Large intestine (tissue), 3 donors: ENCODE measurements at regions not wholly inside any gene's neighbourhood (a gene's known extent, or its start where the extent isn't known, plus 50 kb on each side); places are given as distances from the start of the nearest gene placed in this dataset.
"Not testable (repeated sequence)": the region's sequence is repeated elsewhere in the genome, so short reads cannot be mapped to it uniquely, and the experiment has no call there.

Experiments
- DNase-seq, 2 donors: peaks; one replicate each; pipeline versions ENCODE4 v3.0.0 to v3.0.0-alpha.2; 2013
- H3K27ac ChIP-seq: one replicate; pipeline ENCODE4 v1.5.1; 2013; ENCODE audit warnings: low read length
- H3K27me3 ChIP-seq: 2 replicates; pipeline ENCODE4 v1.6.1; 2013; ENCODE audit warnings: low read length; ENCODE audit not compliant: control insufficient read depth, insufficient read depth
- H3K36me3 ChIP-seq: 2 replicates; pipeline ENCODE4 v1.6.1; 2013; ENCODE audit warnings: low read length; ENCODE audit not compliant: control insufficient read depth, insufficient read depth
- H3K4me1 ChIP-seq: one replicate; pipeline ENCODE4 v1.6.1; 2013; ENCODE audit warnings: low read length; ENCODE audit not compliant: control insufficient read depth, insufficient read depth
- H3K4me3 ChIP-seq: one replicate; pipeline ENCODE4 v1.5.1; 2013; ENCODE audit warnings: low read length
- H3K9me3 ChIP-seq: one replicate; pipeline ENCODE4 v1.6.1; 2013; ENCODE audit warnings: mild to moderate bottlenecking, low read depth, low read length, moderate library complexity; ENCODE audit not compliant: control insufficient read depth
- WGBS: methylation state at CpG from one replicate; pipeline ENCODE4 v1.1.5; 2013; ENCODE audit warnings: low lambda C conversion rate; ENCODE audit not compliant: insufficient coverage; 5-methylcytosine and 5-hydroxymethylcytosine counted together

DNA sequence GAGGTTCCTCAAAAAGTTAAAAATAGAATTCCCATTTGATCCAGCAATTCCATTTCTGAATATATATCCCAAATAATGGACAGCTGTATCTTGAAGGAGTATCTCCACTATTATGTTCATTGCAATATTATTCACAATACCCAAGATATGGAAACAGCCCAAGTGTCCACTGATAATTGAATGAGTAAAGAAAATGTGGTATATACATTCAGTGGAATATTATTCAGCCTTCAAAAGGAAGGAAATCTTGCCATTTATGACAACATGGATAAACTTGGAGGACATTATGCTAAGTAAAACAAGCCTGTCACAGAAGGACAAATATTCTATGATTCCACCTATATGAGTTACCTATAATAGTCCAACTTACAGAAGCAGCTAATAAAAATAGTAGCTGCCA lies 979.0 kb downstream of the SLC6A15 start:
- Histone ChIP-seq H3K36me3 (no peaks in the 10 kb centered on the region), H3K4me1 (no peaks in the 10 kb centered on the region), H3K27me3 (no peaks in the 10 kb centered on the region), H3K27ac (no peak overlapping the region), H3K9me3 (no peaks in the 10 kb centered on the region), H3K4me3 (no peak overlapping the region)
- no peak for DNase-seq

DNA sequence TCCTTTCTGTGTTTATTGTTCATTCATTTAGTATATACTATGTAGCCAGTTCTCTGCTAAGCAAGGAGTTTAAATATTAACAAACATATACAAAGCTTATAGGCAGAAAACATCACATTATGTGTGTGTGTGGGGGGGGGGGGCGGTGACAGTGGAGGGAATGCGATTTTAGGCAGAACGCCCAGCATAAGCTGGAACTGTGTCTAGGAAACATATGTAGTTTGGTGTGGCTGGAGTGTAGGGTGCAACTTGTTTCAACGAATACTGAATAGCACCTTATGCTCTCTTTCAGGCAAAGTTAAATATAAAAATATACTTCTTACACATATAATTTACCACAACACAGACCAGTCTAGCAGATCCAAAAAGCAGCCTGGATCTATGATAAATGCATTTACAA lies 980.6 kb downstream of the SLC6A15 start:
- Histone ChIP-seq H3K27me3 (no peaks in the 10 kb centered on the region), H3K4me1 (no peaks in the 10 kb centered on the region), H3K9me3 (no peaks in the 10 kb centered on the region), H3K27ac (no peak overlapping the region), H3K36me3 (no peaks in the 10 kb centered on the region), H3K4me3 (no peak overlapping the region)
- no peak for DNase-seq
- no CpG with 5 or more reads among the region's 4 CpGs for WGBS

DNA sequence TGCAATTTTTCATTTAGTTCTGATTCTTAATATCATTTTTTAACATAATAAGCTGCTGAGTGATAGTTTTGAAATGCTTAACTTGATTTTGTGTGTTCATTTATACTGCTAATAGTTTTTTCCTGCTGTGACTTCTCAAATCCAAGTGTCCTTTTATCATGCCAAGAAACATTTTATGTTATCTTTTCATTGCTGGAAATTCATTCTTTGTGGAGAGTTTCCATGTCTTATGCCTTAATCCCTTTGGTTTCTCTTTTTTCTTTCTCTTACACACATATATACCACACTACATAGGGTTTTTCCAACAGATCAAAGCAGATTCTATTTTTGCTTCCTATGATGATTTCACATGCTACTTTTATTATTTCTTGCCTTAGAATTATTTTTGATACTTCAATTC lies 981.1 kb downstream of the SLC6A15 start:
- Histone ChIP-seq H3K4me3 (no peak overlapping the region), H3K27me3 (no peaks in the 10 kb centered on the region), H3K36me3 (no peaks in the 10 kb centered on the region), H3K4me1 (no peaks in the 10 kb centered on the region), H3K27ac (no peak overlapping the region), H3K9me3 (no peaks in the 10 kb centered on the region)
- DNase-seq: no peak

DNA sequence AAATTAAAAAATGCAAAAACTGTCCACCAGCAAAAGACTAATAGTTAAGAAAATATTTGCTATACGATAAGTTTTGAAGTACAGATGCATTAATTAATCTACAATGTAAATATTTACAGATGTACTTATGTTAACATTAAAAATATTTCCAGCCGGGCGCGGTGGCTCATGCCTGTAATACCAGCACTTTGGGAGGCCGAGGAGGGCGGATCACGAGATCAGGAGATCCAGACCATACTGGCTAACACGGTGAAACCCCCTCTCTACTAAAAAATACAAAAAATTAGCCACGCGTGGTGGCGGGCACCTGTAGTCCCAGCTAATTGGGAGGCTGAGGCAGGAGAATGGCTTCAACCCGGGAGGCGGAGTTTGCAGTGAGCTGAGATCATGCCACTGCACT lies 982.8 kb downstream of the SLC6A15 start:
- H3K4me3 ChIP-seq, H3K27ac ChIP-seq, H3K36me3 ChIP-seq, H3K9me3 ChIP-seq, H3K4me1 ChIP-seq, H3K27me3 ChIP-seq, DNase-seq: not testable (repeated sequence)
- WGBS: 80% methylated on average over 1 of the region's 13 CpGs

DNA sequence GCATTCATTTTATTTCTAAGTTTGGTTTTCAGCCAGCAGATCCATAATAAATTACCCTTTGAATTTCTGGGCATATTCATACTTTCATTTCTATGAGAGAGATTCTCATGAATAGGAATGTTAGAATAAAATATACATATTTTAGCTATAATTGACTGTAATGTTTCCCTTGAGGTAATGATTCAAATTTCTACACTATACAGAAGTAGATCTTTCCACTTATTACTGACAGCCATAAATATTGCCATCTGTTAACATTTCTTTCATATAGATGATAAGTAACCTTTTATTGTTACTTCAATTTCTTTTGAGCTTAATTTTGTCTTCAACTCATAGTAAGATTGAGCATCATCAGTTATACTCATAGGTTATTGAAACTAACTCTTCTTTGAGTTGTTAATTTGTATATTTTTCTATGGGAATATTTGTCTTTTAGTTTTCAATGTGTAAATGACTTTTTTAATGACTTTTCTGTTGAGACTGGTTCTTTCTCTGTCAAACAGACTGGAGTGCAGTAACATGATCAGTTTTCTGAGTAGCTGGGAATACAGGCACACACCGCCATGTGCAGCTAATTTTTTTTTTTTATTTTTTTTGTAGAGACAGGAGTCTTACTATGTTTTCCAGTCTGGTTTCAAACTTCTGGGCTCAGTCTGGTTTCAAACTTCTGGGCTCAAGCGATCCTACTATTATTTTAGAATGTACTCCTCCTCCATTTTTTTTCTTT lies 991.6 kb downstream of the SLC6A15 start:
- no peak overlapping the region for H3K27ac ChIP-seq
- no peak overlapping the region for H3K4me3 ChIP-seq
- 100% methylated on average over 1 of the region's 2 CpGs for WGBS
- no peaks in the 10 kb centered on the region for H3K4me1 ChIP-seq
- H3K27me3 ChIP-seq: no peaks in the 10 kb centered on the region
- no peak for DNase-seq
- H3K9me3 ChIP-seq: no peaks in the 10 kb centered on the region
- H3K36me3 ChIP-seq: no peaks in the 10 kb centered on the region

DNA sequence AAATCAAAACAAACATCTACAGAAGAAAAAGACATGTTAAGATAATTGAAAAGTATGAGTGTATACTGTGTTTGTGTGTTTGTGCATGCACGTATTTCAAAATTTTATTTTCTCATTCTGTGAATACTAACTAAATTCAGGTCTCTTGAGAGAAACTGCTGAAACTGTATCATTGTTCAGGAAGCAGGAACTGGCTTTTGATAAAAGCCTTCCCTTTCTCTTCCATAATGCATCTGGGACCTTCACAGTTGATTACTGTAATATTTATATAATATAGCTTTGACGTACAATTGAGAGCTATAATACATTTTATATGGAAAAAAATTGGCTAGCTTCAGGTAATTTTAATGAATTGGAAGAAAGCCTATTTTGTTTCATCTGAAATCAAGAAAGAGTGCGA lies 993.5 kb downstream of the SLC6A15 start:
- Histone ChIP-seq H3K27ac (no peak overlapping the region), H3K27me3 (no peaks in the 10 kb centered on the region), H3K9me3 (no peaks in the 10 kb centered on the region), H3K4me3 (no peak overlapping the region), H3K36me3 (no peaks in the 10 kb centered on the region), H3K4me1 (no peaks in the 10 kb centered on the region)
- 79% methylated on average over 3 of the region's 3 CpGs for WGBS
- no peak for DNase-seq

DNA sequence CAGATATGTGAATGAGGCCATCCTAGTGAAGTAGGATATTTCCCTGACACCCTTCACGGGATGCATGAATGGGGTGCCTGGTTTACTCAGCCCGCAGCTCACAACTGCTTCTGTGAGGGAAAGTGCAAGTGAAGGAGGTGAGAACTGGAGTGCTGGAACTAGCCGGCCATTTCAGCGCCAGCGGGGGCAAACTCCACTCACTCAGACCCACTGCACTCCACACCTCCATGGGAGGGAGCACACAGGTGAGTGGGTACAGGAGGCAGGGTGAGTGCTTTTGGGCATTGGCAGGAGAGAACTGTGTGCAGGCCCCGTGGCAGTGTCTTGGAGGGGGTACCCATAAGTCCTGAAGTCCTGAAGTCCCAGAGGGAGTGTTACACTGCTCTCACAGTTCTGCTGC lies 1008.4 kb downstream of the SLC6A15 start:
- H3K27me3 ChIP-seq: no peaks in the 10 kb centered on the region
- H3K4me1 ChIP-seq: no peaks in the 10 kb centered on the region
- no peak overlapping the region for H3K4me3 ChIP-seq
- no peaks in the 10 kb centered on the region for H3K9me3 ChIP-seq
- no peak overlapping the region for H3K27ac ChIP-seq
- no CpG with 5 or more reads among the region's 6 CpGs for WGBS
- H3K36me3 ChIP-seq: no peaks in the 10 kb centered on the region
- no peak for DNase-seq

DNA sequence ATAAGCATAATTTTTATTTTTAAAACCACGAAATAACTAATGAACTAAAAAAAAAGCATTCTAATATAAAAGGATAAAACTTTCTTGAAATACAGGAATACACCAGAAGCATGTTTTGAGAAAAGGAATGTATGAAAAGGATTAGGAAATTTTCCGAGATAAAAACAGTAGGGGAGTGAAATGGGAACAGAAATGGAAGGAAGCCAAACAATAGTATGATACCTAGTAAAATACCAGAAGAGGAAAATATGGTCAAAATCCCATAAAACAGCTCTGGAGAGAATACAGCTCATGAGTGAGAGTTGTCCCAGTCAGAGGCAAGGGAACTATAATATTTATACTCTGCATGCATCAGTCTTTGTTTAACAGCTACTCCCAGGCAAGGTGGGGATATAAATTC lies 1016.2 kb downstream of the SLC6A15 start:
- Histone ChIP-seq H3K4me1 (no peaks in the 10 kb centered on the region), H3K4me3 (no peak overlapping the region), H3K36me3 (no peaks in the 10 kb centered on the region), H3K27ac (no peak overlapping the region), H3K27me3 (no peaks in the 10 kb centered on the region), H3K9me3 (no peaks in the 10 kb centered on the region)
- WGBS: 66% methylated on average over 2 of the region's 2 CpGs
- DNase-seq: no peak

DNA sequence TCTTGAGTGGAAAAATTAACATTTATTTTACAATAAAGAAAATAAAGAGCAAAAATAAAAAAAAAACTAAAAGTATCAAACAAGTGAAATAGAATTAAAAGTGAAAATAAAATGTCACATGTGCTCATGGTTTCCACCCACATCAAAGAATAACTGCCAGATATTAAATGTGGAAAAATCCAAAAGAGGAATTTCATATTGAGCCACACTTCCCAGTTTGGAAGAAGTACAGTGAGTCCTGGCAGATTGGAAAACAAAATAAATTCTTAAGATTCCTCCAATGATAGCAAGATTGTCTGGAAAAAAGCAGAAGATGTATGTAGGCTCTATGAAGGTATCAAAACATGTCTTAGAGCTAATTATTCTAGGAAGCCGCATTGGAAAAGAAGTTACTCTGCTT lies 1019.5 kb downstream of the SLC6A15 start:
- H3K4me1 ChIP-seq: no peaks in the 10 kb centered on the region
- DNase-seq: no peak
- H3K36me3 ChIP-seq: no peaks in the 10 kb centered on the region
- H3K27ac ChIP-seq: no peak overlapping the region
- no peaks in the 10 kb centered on the region for H3K27me3 ChIP-seq
- no peaks in the 10 kb centered on the region for H3K9me3 ChIP-seq
- no peak overlapping the region for H3K4me3 ChIP-seq
- 43% methylated on average over 1 of the region's 1 CpG for WGBS

DNA sequence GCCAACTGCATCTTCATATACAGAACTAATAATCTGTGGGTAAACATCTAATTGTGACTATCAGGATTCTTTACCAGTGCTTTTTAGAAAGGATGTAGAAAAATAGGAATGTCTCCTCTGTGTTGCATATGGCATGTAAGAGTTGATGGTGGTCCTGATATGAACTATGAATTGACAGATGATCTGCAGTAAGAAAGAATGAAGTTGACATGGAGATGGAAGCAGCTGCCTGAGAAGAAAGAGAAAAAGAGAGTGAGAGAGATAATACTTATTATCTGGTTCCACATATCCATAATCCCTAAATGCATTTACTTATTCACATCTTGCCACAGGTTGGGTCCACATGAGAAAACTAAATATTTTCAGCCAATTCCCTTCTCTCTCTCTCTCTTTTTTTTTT lies 1022.9 kb downstream of the SLC6A15 start:
- Histone ChIP-seq H3K9me3 (no peaks in the 10 kb centered on the region), H3K36me3 (no peaks in the 10 kb centered on the region), H3K27me3 (no peaks in the 10 kb centered on the region), H3K27ac (no peak overlapping the region), H3K4me3 (no peak overlapping the region), H3K4me1 (no peaks in the 10 kb centered on the region)
- DNase-seq: no peak

DNA sequence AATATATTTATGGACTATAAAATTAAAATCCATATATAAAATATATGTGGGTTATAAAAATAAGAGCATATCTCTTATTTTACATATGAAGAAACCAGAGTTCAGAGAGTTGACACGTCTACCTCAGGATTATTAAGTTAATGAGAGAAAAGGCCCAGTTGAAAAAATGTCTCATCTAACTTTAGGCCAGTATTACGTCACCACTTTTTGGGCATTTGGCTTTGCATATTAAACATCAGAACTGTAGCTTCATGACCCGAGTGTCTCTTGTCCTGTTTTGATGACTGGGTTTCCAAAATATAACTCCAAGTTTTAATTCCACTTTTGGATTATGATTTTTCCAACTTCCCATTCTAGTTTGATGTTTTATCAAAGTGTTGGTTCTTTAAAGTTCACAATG lies 1026.1 kb downstream of the SLC6A15 start:
- WGBS: no CpG with 5 or more reads among the region's 3 CpGs
- Histone ChIP-seq H3K9me3 (no peaks in the 10 kb centered on the region), H3K27me3 (no peaks in the 10 kb centered on the region), H3K36me3 (no peaks in the 10 kb centered on the region), H3K4me1 (no peaks in the 10 kb centered on the region), H3K4me3 (no peak overlapping the region), H3K27ac (no peak overlapping the region)
- DNase-seq: no peak
